ENCODE measurements at regions not wholly inside any gene's neighbourhood (a gene's known extent, or its start where the extent isn't known, plus 50 kb on each side); places are given as distances from the start of the nearest gene placed in this dataset.

GRCh38 chr4:180310616-180311015 lies 1932.6 kb upstream of the TENM3 start:
- TF ChIP-seq POLR2A (IDR thresholded peaks at IDR 0.05; ENCODE audit: low read depth, low read length) = no peak
- TF ChIP-seq CTCF (IDR thresholded peaks at IDR 0.05 in 2 of 3, conservative IDR thresholded peaks at IDR 0.05 in 1 of 3; ENCODE audit: control insufficient read depth in 2 of 3, extremely low read depth in 1 of 3, insufficient read depth in 1 of 3, low read depth in 3 of 3, low read length in 3 of 3) = no peak
- no peak for TF ChIP-seq EZH2 (IDR thresholded peaks at IDR 0.05; ENCODE audit: borderline replicate concordance, control insufficient read depth, low read depth, low read length)
- no peak for TF ChIP-seq FOXM1 (IDR thresholded peaks at IDR 0.05; ENCODE audit: low read depth, low read length)
- no peak for TF ChIP-seq TAF1 (IDR thresholded peaks at IDR 0.05; ENCODE audit: borderline replicate concordance, low read depth, low read length)

Data from GM12878 (cell line).